ENCODE measurements at regions not wholly inside any gene's neighbourhood (a gene's known extent, or its start where the extent isn't known, plus 50 kb on each side); places are given as distances from the start of the nearest gene placed in this dataset.

- peaks cover 0 to 5% (median 0%) of the 10 kb centered on the region in 11 donors for H3K9me3 ChIP-seq
- TF ChIP-seq CTCF (IDR thresholded peaks at IDR 0.05) = no peak
- H3K27me3 ChIP-seq = peaks cover 0 to 25% (median 15%) of the 10 kb centered on the region in 7 donors
- DNase-seq = no peak
- ATAC-seq = no peak
- intact Hi-C loops (cut with DNase I) = no loop called here
- 75 to 78% methylated on average over 6 of the region's 6 CpGs for WGBS, 2 donors
- H3K4me3 ChIP-seq = no peak overlapping the region
- H3K36me3 ChIP-seq = no peaks in the 10 kb centered on the region
- no peak overlapping the region for H3K27ac ChIP-seq
- no peaks in the 10 kb centered on the region for H3K4me1 ChIP-seq
These were observed 97.2 kb downstream of the TRIM36 start for GRCh38 chr5:115072266-115073064.

GRCh38 chr5:115070737-115071136, 99.0 kb downstream of the TRIM36 start:
- peaks cover 0 to 5% (median 0%) of the 10 kb centered on the region in 11 donors for H3K9me3 ChIP-seq
- no peak overlapping the region for H3K27ac ChIP-seq
- H3K4me1 ChIP-seq = no peaks in the 10 kb centered on the region
- TF ChIP-seq CTCF (IDR thresholded peaks at IDR 0.05) = no peak
- peaks cover 0 to 25% (median 15%) of the 10 kb centered on the region in 7 donors for H3K27me3 ChIP-seq
- H3K4me3 ChIP-seq = no peak overlapping the region
- DNase-seq (no peak), ATAC-seq (no peak)
- no peaks in the 10 kb centered on the region for H3K36me3 ChIP-seq
- intact Hi-C loops (cut with DNase I) = no loop called here
- 77 to 80% methylated on average over 3 of the region's 3 CpGs for WGBS, 2 donors

DNA sequence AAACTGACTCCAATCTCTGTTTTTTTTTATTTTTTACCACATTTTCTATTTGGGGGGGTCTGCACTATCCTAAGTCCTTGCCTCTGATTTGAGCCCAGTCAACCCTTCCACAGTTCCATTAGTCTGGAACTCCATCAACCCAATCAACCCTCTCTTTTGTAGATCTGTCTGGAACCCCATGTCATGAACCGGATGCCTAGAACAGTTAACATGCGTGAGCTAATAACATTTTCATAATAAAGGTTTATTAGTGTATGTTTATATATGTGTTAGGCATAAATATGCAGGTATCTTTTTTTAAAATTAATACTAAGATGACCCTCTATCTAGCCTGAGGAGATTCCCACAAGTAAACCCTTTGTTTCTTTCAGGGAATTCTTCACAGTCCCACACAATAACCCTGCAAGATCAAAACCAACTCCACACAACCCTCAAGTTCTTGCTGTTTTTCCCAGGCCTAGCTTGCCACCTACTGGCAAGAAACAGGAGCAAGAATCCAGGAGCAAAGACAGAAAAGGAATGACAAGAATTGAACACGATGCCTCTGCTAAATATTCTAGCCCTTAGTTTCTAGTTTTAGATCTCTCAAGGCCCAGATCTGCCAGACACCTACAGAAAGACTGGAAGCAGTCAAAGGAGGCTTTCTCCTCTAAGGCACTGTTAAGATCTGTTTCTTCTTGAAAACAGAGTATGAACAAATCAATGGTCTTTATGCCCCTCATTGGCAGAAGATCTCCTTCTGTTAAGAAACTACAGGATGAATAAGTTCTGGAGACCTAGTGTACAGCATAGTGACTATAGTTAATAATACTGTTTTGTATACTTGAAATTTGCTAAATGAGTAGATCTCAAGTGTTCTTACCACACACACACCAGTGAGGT, 100.4 kb downstream of the TRIM36 start:
- Histone ChIP-seq H3K4me3 (no peak overlapping the region), H3K36me3 (no peaks in the 10 kb centered on the region), H3K27me3 (peaks cover 0 to 25% (median 15%) of the 10 kb centered on the region in 7 donors), H3K4me1 (no peaks in the 10 kb centered on the region), H3K9me3 (no peaks in the 10 kb centered on the region), H3K27ac (no peak overlapping the region)
- peak in 2 of 8 donors; percentile 33 to 44 for ATAC-seq
- WGBS, 2 donors = 63% methylated on average over 3 of the region's 3 CpGs
- intact Hi-C loops (cut with DNase I) = loop anchor here in 4 of 10 donors (2.0 to 10.0 kb wide), 3 partner anchors 1391 to 1457 kb away; no protein-coding TSS in a partner anchor
- TF ChIP-seq CTCF (IDR thresholded peaks at IDR 0.05) = peak; percentile 14 to 69 (median 58)
- peak in 1 of 2 donors; percentile 26 for DNase-seq
